Progenitor cell of endocrine pancreas (in vitro differentiated cells): ENCODE measurements at regions not wholly inside any gene's neighbourhood (a gene's known extent, or its start where the extent isn't known, plus 50 kb on each side); places are given as distances from the start of the nearest gene placed in this dataset.
A peak's percentile ranks its signal among the peaks of the same experiment; 100 is the strongest.

Experiments used
- DNase-seq: peaks from one replicate; pipeline ENCODE4 v3.0.0; 2021; ENCODE audit warnings: low spot score; ENCODE audit not compliant: unreplicated experiment
- H3K27ac Mint-ChIP-seq: 2 replicates; pipeline ENCODE4 v1.8.0; 2021; ENCODE audit warnings: mild to moderate bottlenecking, moderate library complexity, mixed read lengths
- H3K27me3 Mint-ChIP-seq: 2 replicates; pipeline ENCODE4 v1.8.0; 2021; ENCODE audit warnings: mixed read lengths
- H3K36me3 Mint-ChIP-seq: 2 replicates; pipeline ENCODE4 v1.8.0; 2022; ENCODE audit warnings: mixed read lengths; ENCODE audit not compliant: insufficient read depth
- H3K4me1 Mint-ChIP-seq: 2 replicates; pipeline ENCODE4 v1.8.0; 2021; ENCODE audit warnings: low read depth, mixed read lengths
- H3K4me3 Mint-ChIP-seq: 2 replicates; pipeline ENCODE4 v1.8.0; 2021; ENCODE audit warnings: low read depth, mild to moderate bottlenecking, moderate library complexity, mixed read lengths
- H3K9me3 Mint-ChIP-seq: 2 replicates; pipeline ENCODE4 v1.8.0; 2021; ENCODE audit warnings: low read depth, mixed read lengths
- CTCF ChIP-seq: fragments of 200-600 bp; sonication (generic); IDR thresholded peaks from one replicate; pipeline ENCODE4 v1.5.0; 2021; ENCODE audit warnings: antibody characterized with exemption, mild to moderate bottlenecking; ENCODE audit not compliant: unreplicated experiment

- Mint-ChIP-seq H3K27ac (no peak overlapping the region), H3K36me3 (no peaks in the 10 kb centered on the region), H3K27me3 (no peaks in the 10 kb centered on the region), H3K4me3 (no peak overlapping the region), H3K4me1 (peaks cover 3% of the 10 kb centered on the region), H3K9me3 (no peaks in the 10 kb centered on the region)
- no peak for TF ChIP-seq CTCF
- no peak for DNase-seq
These were observed 560.0 kb downstream of the CCDC85A start for GRCh38 chr2:56743807-56744206.

- Mint-ChIP-seq H3K27ac (no peak overlapping the region), H3K27me3 (peaks cover 3% of the 10 kb centered on the region), H3K4me3 (no peak overlapping the region), H3K9me3 (no peaks in the 10 kb centered on the region), H3K36me3 (no peaks in the 10 kb centered on the region), H3K4me1 (no peaks in the 10 kb centered on the region)
- DNase-seq = no peak
- peak; percentile 65 for TF ChIP-seq CTCF
These were observed 565.5 kb downstream of the CCDC85A start for GRCh38 chr2:56749152-56749752.

- H3K27ac Mint-ChIP-seq = no peak overlapping the region
- no peaks in the 10 kb centered on the region for H3K36me3 Mint-ChIP-seq
- no peak for TF ChIP-seq CTCF
- no peak for DNase-seq
- no peak overlapping the region for H3K4me3 Mint-ChIP-seq
- H3K9me3 Mint-ChIP-seq = no peaks in the 10 kb centered on the region
- no peaks in the 10 kb centered on the region for H3K4me1 Mint-ChIP-seq
- H3K27me3 Mint-ChIP-seq = peaks cover 3% of the 10 kb centered on the region
These were observed 569.4 kb downstream of the CCDC85A start for GRCh38 chr2:56753182-56753581.

- Mint-ChIP-seq H3K4me3 (no peak overlapping the region), H3K9me3 (no peaks in the 10 kb centered on the region), H3K27me3 (peaks cover 3% of the 10 kb centered on the region), H3K36me3 (no peaks in the 10 kb centered on the region), H3K4me1 (no peaks in the 10 kb centered on the region), H3K27ac (no peak overlapping the region)
- no peak for DNase-seq
- TF ChIP-seq CTCF = no peak
These were observed 570.4 kb downstream of the CCDC85A start for GRCh38 chr2:56754066-56754615.

GRCh38 chr2:56754627-56755026 is 570.8 kb downstream of the CCDC85A start:
- H3K27ac Mint-ChIP-seq = peak overlapping the region; percentile 16
- H3K36me3 Mint-ChIP-seq = no peaks in the 10 kb centered on the region
- no peak for DNase-seq
- TF ChIP-seq CTCF = no peak
- H3K4me3 Mint-ChIP-seq = no peak overlapping the region
- no peaks in the 10 kb centered on the region for H3K27me3 Mint-ChIP-seq
- H3K4me1 Mint-ChIP-seq = no peaks in the 10 kb centered on the region
- H3K9me3 Mint-ChIP-seq = peaks cover 2% of the 10 kb centered on the region
